GM10266 (cell line): ENCODE measurements at regions not wholly inside any gene's neighbourhood (a gene's known extent, or its start where the extent isn't known, plus 50 kb on each side); places are given as distances from the start of the nearest gene placed in this dataset.

Experiments
- DNase-seq: peaks from one replicate; pipeline ENCODE4 v3.0.0; 2012; ENCODE audit errors: extremely low spot score
- TF ChIP-seq, protein P1 (sequence below): IDR thresholded peaks from 2 replicates; pipeline ENCODE4 v1.5.1; 2012; ENCODE audit warnings: mild to moderate bottlenecking, low read depth; ENCODE audit not compliant: control insufficient read depth, insufficient read depth; ENCODE audit errors: missing control alignments

DNA sequence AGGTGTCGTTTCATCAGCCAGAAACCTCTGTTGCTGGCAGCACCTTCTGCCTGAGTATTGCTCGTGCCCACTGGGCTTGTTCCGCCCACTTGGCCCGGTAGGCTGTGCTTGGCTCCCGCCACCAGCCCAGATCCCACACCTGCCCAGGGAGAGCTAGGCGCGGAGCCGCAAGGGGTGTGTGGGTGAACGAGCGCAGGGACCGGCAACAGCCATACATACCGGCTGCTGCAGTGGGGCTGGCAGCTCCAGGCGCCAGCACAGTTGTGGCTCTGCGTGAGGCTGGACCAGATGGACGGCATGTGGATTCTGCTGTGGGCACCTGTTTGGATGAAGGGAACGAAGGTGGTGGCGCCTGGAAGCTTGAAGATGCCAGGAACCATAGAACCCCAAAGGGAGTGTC, 331.5 kb upstream of the MCTP2 start:
- DNase-seq: no peak

DNA sequence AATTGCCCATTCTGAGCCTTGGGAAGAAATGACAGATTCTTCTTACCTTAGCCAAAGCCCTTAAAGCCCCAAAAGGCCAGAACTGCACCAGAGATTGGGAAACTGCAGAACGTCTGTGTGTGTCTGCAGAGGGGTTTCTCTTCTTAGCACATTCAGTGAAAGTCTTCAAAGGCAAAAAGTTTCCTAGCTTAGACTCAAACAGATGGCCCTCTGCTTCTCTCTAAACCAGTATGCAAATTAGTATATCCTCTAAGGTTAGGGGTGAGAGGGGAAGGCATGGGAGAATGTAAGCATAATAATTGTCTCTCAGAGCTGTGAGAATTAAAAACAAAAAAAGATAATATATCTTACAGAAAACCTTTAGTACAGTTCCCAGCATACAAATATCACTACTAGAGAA, 334.0 kb upstream of the MCTP2 start:
- TF ChIP-seq, protein P1, sequence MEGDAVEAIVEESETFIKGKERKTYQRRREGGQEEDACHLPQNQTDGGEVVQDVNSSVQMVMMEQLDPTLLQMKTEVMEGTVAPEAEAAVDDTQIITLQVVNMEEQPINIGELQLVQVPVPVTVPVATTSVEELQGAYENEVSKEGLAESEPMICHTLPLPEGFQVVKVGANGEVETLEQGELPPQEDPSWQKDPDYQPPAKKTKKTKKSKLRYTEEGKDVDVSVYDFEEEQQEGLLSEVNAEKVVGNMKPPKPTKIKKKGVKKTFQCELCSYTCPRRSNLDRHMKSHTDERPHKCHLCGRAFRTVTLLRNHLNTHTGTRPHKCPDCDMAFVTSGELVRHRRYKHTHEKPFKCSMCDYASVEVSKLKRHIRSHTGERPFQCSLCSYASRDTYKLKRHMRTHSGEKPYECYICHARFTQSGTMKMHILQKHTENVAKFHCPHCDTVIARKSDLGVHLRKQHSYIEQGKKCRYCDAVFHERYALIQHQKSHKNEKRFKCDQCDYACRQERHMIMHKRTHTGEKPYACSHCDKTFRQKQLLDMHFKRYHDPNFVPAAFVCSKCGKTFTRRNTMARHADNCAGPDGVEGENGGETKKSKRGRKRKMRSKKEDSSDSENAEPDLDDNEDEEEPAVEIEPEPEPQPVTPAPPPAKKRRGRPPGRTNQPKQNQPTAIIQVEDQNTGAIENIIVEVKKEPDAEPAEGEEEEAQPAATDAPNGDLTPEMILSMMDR: no peak
- no peak for DNase-seq

More for the DNA sequence above, 331.5 kb upstream of the MCTP2 start:
- TF ChIP-seq, protein P1: no peak

DNA sequence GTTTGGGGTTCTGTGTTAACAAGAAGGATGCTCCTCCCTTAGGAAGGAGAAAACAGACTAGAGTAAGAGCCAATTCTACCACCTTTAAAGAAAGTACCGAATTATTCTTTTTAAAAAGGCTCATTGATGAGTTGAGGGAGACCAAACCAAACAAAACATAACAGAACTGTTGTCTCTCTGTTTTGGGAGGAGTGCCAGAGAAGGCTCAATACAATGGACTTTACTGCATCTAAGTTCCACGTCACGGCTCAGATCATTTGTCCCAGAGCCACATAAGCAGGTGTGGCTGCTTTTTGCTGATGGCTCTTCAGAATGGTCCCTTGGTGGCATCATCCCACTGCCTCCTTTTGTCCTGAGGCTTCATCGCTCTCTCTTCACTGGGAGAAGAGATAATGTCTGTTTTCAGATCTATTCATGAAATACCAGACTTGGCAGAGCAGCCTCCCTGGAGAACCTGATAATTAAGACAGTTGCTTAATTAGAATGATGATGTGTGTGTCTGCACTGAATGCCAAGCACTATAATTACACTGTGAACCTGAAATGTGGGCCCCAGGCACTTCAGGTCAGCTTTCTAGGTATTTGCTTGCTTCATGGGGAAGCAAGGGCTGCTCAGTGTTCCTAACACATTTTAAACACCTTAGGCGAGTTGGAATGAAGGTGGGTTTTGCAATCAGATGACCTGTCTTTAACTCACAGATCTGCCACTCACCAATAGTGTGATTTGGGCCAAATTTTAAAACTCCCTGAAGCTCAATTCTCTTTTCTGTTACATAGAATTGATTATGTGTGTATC, 335.2 kb upstream of the MCTP2 start:
- DNase-seq: no peak

DNA sequence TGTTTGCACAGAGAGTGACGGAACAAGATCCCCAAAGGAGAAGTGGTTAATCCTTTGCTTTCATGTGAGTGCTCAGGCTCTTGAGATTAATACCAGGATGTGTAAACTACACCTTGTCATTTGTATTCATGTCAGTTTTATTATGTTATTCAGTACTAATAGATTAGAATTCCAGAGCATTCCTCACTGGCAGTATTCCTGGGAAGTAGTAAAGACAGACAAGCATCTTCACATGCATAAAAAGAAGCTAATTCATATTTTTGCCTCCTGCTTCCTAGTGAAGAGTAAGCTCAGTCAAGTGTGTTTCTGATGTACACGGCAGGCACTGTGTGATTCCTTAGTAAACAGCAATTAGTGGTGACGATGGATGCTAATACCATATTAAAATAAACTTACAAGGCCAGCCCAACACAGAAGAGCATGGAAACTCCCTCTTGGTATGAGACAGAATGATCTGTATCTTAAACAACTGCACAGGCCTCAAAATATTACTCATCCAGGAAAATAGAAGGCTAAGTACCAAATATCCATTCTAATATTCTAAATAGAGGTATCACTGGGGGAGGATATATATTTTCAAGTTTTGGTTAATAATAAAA, 336.8 kb upstream of the MCTP2 start:
- no peak for DNase-seq
- TF ChIP-seq, protein P1: no peak

More for the DNA sequence above, 335.2 kb upstream of the MCTP2 start:
- TF ChIP-seq, protein P1: no peak

DNA sequence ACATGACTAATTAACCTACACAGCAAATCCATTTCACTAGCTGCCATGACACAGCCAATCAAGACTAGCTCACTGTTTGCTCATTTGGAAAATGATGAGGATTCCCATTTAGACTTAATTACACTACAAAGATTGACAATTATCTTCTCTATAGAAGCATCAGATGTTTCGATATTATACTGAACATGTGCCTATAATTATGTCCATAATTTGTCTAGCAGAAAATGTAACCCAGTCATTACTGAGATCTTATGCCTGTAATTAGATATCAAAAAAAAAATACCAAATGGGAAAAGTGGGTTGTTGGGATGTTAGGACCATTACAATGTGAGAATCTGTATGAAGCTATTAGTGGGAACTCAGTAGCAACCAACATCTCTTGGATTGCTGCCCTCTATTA, 344.2 kb upstream of the MCTP2 start:
- no peak for DNase-seq
- TF ChIP-seq, protein P1: no peak

DNA sequence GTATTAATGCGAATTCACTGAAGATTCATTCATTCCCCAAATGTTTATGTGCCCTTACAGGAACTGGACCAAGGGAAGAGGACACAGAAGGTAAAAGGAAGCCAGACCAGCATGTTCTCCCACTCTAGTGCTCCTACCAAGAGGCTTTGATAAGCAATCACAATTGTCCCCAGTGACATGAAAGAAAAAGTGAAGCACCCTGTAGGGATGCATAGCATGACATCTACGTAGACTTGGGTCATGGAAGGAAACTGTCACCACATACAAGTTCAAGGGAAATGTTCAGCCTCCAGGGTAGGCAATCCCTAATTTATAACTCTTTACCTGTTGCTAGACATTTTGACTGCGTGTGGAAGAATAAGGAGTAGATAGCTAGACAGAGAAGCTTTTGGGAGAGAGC, 348.6 kb upstream of the MCTP2 start:
- no peak for DNase-seq
- TF ChIP-seq, protein P1: no peak

DNA sequence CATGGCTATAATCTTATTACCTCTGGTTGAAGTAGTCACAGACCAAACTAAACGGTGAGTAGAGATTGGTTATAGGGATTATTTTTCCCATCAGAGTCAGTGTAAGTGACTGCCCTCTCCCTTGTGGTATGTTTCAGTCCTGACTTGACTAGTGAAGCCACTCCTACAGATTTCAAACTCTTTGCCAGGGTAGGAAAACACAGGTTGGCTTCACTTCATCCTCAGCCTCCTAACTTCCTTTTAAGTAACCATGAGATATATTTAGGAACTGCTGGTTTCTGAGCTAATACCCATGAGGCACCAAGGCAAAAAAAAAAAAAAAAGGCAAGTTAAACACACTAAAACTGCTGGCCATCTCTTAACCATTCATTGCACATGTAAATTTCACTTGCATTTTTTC, 349.2 kb upstream of the MCTP2 start:
- TF ChIP-seq, protein P1: no peak
- no peak for DNase-seq
